ENCODE measurements at regions not wholly inside any gene's neighbourhood (a gene's known extent, or its start where the extent isn't known, plus 50 kb on each side); places are given as distances from the start of the nearest gene placed in this dataset.

- TF ChIP-seq CTCF (IDR thresholded peaks at IDR 0.05; ENCODE audit: control extremely low read depth in 1 of 3, insufficient read depth in 1 of 3, low read depth in 1 of 3, low read length in 3 of 3) (no peak), SIN3A (conservative IDR thresholded peaks at IDR 0.05 in 1 of 2, IDR thresholded peaks at IDR 0.05 in 1 of 2; ENCODE audit: low read depth in 1 of 2, low read length in 2 of 2) (no peak), HDAC2 (IDR thresholded peaks at IDR 0.05; ENCODE audit: borderline replicate concordance in 1 of 2, low read depth in 2 of 2, low read length in 2 of 2) (no peak), POLR2A (IDR thresholded peaks at IDR 0.05; ENCODE audit: control extremely low read depth in 1 of 2, low read depth in 2 of 2, low read length in 2 of 2) (no peak), YY1 (IDR thresholded peaks at IDR 0.05; ENCODE audit: low read depth, low read length) (no peak), MAX (IDR thresholded peaks at IDR 0.05) (no peak), EGR1 (IDR thresholded peaks at IDR 0.05; ENCODE audit: borderline replicate concordance, low read depth, low read length) (no peak), CBX8 (IDR thresholded peaks at IDR 0.05; ENCODE audit: borderline replicate concordance, low read depth, low read length) (no peak), CREB1 (IDR thresholded peaks at IDR 0.05) (no peak), SIRT6 (IDR thresholded peaks at IDR 0.05; ENCODE audit: low read length) (no peak), KDM1A (IDR thresholded peaks at IDR 0.05; ENCODE audit: borderline replicate concordance, low read length) (no peak)
Measured at GRCh38 chrX:508163-508562, 121.5 kb upstream of the PPP2R3B start.
